Kidney glomerular epithelial cell (primary cell): ENCODE measurements at regions not wholly inside any gene's neighbourhood (a gene's known extent, or its start where the extent isn't known, plus 50 kb on each side); places are given as distances from the start of the nearest gene placed in this dataset.

ENCODE experiments used
- DNase-seq: peaks from one replicate; lab custom pipeline; 2025; lab: John Stamatoyannopoulos, UW

DNA sequence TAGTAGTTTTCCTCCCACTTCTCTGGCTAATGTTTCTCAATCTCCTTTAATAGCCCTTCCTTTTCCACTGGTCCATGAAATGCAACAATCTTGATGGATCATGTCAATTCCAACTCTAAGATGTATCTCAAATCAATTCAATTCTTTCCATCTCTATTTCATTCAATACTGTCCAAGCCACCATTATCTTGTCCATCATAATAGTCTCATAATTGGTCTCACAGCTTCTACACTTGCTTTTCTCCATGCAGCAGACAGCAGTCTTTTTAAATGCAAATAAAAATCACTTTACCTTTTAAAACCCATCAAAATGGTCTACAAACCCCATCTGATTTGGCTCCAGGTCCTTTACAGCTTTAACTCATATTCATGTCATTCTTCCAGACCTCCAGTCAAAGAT, 226.6 kb downstream of the EPHA4 start:
- DNase-seq: no peak

DNA sequence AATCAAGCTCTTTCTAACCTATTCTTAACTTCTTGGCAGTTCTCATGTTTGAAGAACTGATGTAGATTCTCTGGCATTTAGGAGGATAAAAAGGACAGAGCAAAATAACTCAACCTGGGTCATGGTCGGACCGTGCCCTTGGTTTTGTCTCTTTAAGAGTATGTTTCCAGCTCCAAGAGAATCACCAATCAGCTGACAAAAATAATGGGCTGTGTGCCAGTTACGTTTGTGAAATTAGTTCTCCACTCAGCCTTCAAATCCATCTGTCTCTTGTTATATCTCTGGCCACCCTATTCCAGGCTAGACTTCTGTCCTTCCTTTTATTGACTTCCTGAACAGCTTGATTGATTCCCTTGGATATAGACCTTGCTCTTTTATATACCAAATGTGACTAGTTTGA, 225.7 kb downstream of the EPHA4 start:
- no peak for DNase-seq

DNA sequence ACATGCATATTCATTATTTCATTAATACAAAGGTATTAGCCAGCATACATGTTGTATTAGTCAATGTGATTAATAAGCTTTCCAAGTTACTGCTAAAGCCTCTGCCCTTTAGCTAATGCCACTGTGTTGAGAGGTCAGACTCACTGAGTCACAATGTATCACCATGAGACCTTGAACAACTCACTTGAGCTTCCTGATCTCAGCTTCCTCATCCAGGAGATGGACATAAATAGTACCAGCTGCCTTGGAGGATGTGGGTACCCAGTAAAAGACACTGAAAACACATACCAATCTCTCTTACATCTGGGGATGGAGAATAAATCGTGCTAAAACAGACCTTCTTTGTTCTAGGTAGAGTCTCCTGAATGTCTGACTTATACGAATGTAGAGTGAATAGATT, 224.6 kb downstream of the EPHA4 start:
- DNase-seq: no peak

DNA sequence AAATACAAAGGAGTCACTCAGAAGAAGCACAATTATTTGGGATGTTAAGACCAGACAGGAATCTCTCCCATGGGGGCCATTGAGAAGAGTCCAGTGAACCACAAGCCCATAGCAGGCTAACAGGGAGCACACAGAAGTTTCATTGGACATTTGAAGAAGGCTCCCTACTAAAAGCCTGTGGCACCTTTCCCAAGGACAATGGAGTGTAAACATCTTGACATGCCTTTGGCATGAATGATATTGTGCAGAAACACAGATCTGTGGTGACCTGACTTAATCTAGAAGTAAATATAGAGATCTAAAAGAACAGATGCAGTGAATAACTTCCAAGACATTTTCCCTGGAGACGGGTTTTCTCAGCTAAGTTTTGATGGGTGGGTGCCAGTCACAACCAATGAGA, 221.5 kb downstream of the EPHA4 start:
- no peak for DNase-seq

- no peak for DNase-seq
Observed at GRCh38 chr2:221353201-221353600, 218.9 kb downstream of the EPHA4 start.

- no peak for DNase-seq
Observed at GRCh38 chr2:221360312-221360711, 211.8 kb downstream of the EPHA4 start.

GRCh38 chr2:221360742-221361141, 211.4 kb downstream of the EPHA4 start:
- DNase-seq: no peak

DNA sequence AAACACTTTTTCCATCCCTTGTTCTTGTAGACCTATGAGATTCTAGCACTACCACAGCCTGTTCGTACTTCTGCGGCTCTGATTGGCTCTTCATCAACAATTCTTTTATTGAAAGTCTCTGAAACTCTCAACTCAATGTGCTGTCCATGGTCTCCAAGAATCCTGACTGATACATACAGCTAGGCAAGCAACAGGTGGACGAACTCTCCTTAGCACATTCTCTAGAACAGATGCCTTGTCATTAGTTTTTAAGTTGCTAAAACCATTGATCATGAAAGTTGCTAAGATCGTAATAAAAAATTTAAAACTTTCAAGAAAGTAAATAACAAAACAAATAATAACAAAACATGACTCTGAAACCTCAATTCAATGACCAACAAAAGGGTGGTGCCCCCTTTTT, 210.5 kb downstream of the EPHA4 start:
- DNase-seq: no peak

DNA sequence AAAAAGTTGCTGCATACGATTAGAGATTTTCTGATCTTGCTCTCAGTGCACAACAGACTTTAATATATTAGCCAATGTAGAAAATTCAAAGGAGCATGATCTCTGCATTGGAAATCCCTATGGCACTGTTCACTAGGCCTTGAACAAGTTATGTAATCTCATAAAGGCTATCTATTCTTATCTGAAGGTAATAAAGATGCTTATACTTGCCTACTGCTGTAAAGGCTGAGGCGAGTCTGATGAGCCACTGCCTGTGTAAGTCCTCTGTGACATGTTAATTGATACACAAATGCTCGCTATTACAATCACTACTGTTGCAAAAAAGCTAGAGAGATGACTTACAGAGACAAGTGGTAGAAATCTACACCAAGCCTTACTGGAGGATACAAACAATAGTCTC, 207.4 kb downstream of the EPHA4 start:
- DNase-seq: no peak
